SK-N-MC (cell line): ENCODE measurements at regions not wholly inside any gene's neighbourhood (a gene's known extent, or its start where the extent isn't known, plus 50 kb on each side); places are given as distances from the start of the nearest gene placed in this dataset.

Experiments
- EZH2 ChIP-seq: fragments of 200-600 bp; sonication (generic); IDR thresholded peaks from one replicate; pipeline ENCODE4 v1.6.1; 2017; ENCODE audit warnings: antibody characterized with exemption
- FOXP2 ChIP-seq: optimal IDR thresholded peaks from 2 replicates; pipeline ENCODE3; 2011; ENCODE audit warnings: mild to moderate bottlenecking, moderate library complexity; ENCODE audit not compliant: insufficient read depth; ENCODE audit errors: extremely low read length, control extremely low read depth
- POLR2AphosphoS5 ChIP-seq: IDR thresholded peaks from 2 replicates; pipeline ENCODE4 v1.6.1; 2012; ENCODE audit warnings: mild to moderate bottlenecking, low read depth, low read length, borderline replicate concordance

GRCh38 chr14:71168564-71169427 is 261.5 kb downstream of the PCNX1 start:
- no peak for TF ChIP-seq POLR2AphosphoS5
- TF ChIP-seq EZH2: no peak
- no peak for TF ChIP-seq FOXP2
